Endodermal cell (in vitro differentiated cells): ENCODE measurements at regions not wholly inside any gene's neighbourhood (a gene's known extent, or its start where the extent isn't known, plus 50 kb on each side); places are given as distances from the start of the nearest gene placed in this dataset.

Experiments
- DNase-seq: peaks from one replicate; pipeline ENCODE4 v3.0.0-alpha.2; 2017
- H3K27ac ChIP-seq: 2 replicates; pipeline ENCODE4 v1.5.1; 2013; ENCODE audit warnings: mild to moderate bottlenecking, low read depth, low read length, moderate library complexity
- H3K27me3 ChIP-seq: 2 replicates; pipeline ENCODE4 v1.6.1; 2013; ENCODE audit warnings: mild to moderate bottlenecking, low read length, moderate library complexity; ENCODE audit not compliant: insufficient read depth, control insufficient read depth, poor library complexity, severe bottlenecking
- H3K36me3 ChIP-seq: 2 replicates; pipeline ENCODE4 v1.7.0; 2013; ENCODE audit warnings: mild to moderate bottlenecking, low read length, moderate library complexity; ENCODE audit not compliant: control insufficient read depth, insufficient read depth
- H3K4me1 ChIP-seq: one replicate; pipeline ENCODE4 v1.7.0; 2013; ENCODE audit warnings: low read length; ENCODE audit not compliant: control insufficient read depth, insufficient read depth
- H3K4me3 ChIP-seq: 2 replicates; pipeline ENCODE4 v1.5.1; 2013; ENCODE audit warnings: mild to moderate bottlenecking, low read length, moderate library complexity
- H3K9ac ChIP-seq: 2 replicates; pipeline ENCODE4 v1.6.1; 2013; ENCODE audit warnings: mild to moderate bottlenecking, low read length, moderate library complexity; ENCODE audit not compliant: poor library complexity, severe bottlenecking; ENCODE audit errors: extremely low read depth
- H3K9me3 ChIP-seq: 2 replicates; pipeline ENCODE4 v1.6.1; 2013; ENCODE audit warnings: mild to moderate bottlenecking, low read length, moderate library complexity; ENCODE audit not compliant: control insufficient read depth
- H3K27ac Mint-ChIP-seq: 2 replicates; pipeline ENCODE4 v1.8.0; 2020; ENCODE audit warnings: mixed read lengths
- H3K27me3 Mint-ChIP-seq: 2 replicates; pipeline ENCODE4 v1.8.0; 2021; ENCODE audit warnings: mild to moderate bottlenecking, mixed read lengths; ENCODE audit not compliant: insufficient read depth
- H3K36me3 Mint-ChIP-seq: 2 replicates; pipeline ENCODE4 v1.8.0; 2020; ENCODE audit warnings: low read depth, mixed read lengths
- H3K4me1 Mint-ChIP-seq: 2 replicates; pipeline ENCODE4 v1.8.0; 2020; ENCODE audit warnings: mixed read lengths
- H3K4me3 Mint-ChIP-seq: 2 replicates; pipeline ENCODE4 v1.8.0; 2020; ENCODE audit warnings: mild to moderate bottlenecking, moderate library complexity, mixed read lengths
- H3K9me3 Mint-ChIP-seq: 2 replicates; pipeline ENCODE4 v1.8.0; 2020; ENCODE audit warnings: mild to moderate bottlenecking, mixed read lengths
- CTCF ChIP-seq: fragments of 200-600 bp; sonication (generic); conservative IDR thresholded peaks from 2 replicates; pipeline ENCODE4 v1.5.0; 2021; ENCODE audit warnings: antibody characterized with exemption, mild to moderate bottlenecking
- WGBS, 2 experiments: methylation state at CpG; one replicate each; pipeline versions ENCODE4 v1.1.5 to v1.1.7; 2013; ENCODE audit warnings: missing lambda C conversion rate in 2 of 2, mixed read lengths in 1 of 2; ENCODE audit not compliant: insufficient coverage in 1 of 2, insufficient read length in 1 of 2; 5-methylcytosine and 5-hydroxymethylcytosine counted together

GRCh38 chr10:123494301-123494808 lies 171.8 kb upstream of the GPR26 start:
- H3K36me3 Mint-ChIP-seq, result no peaks in the 10 kb centered on the region
- H3K4me1 Mint-ChIP-seq, result peaks cover 35% of the 10 kb centered on the region
- peaks cover 42% of the 10 kb centered on the region for H3K27me3 ChIP-seq

DNA sequence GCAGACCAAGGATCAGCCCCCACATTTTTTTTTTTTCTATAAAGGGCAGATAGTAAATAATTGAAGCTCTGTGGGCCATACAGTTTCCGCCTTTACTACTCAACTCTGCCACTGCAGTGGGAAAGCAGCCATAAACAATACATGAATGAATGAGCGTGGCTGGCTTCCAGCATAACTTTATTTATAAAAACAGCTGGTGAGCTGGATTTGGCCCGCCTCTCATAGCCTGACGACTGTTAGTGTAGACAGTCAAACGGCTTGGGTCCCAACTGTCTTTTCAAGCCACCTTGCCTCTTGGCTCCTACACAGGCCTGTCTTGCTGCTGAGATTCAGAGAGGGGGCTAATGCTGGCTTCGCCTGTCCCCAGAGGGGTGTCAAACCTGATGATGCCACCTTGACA lies 169.8 kb upstream of the GPR26 start:
- no peak for TF ChIP-seq CTCF
- Histone ChIP-seq H3K4me3 (no peak overlapping the region), H3K4me1 (peaks cover 11% of the 10 kb centered on the region), H3K27ac (no peak overlapping the region), H3K36me3 (no peaks in the 10 kb centered on the region), H3K27me3 (peaks cover 32% of the 10 kb centered on the region), H3K9ac (no peak overlapping the region), H3K9me3 (no peaks in the 10 kb centered on the region)
- Mint-ChIP-seq H3K27me3 (peaks cover 43% of the 10 kb centered on the region), H3K4me1 (peaks cover 35% of the 10 kb centered on the region), H3K4me3 (no peak overlapping the region), H3K27ac (no peak overlapping the region), H3K9me3 (no peaks in the 10 kb centered on the region), H3K36me3 (no peaks in the 10 kb centered on the region)
- no peak for DNase-seq
- WGBS, 2 experiments, result 87 to 93% methylated on average over 6 of the region's 6 CpGs

More at GRCh38 chr10:123494301-123494808, 171.8 kb upstream of the GPR26 start:
- Histone ChIP-seq H3K27ac (no peak overlapping the region), H3K4me1 (peaks cover 15% of the 10 kb centered on the region), H3K4me3 (no peak overlapping the region), H3K9ac (no peak overlapping the region), H3K36me3 (no peaks in the 10 kb centered on the region), H3K9me3 (no peaks in the 10 kb centered on the region)
- peaks cover 46% of the 10 kb centered on the region for H3K27me3 Mint-ChIP-seq
- no peaks in the 10 kb centered on the region for H3K9me3 Mint-ChIP-seq
- WGBS, 2 experiments, result 94 to 100% methylated on average over 2 to 5 of the region's 5 CpGs
- no peak overlapping the region for H3K27ac Mint-ChIP-seq
- no peak for DNase-seq
- TF ChIP-seq CTCF, result no peak
- no peak overlapping the region for H3K4me3 Mint-ChIP-seq

GRCh38 chr10:123496996-123497660 lies 169.0 kb upstream of the GPR26 start:
- Mint-ChIP-seq H3K27ac (no peak overlapping the region), H3K36me3 (no peaks in the 10 kb centered on the region), H3K4me1 (peaks cover 28% of the 10 kb centered on the region), H3K27me3 (peaks cover 41% of the 10 kb centered on the region), H3K9me3 (no peaks in the 10 kb centered on the region), H3K4me3 (peak overlapping the region; percentile 4)
- H3K27ac ChIP-seq, result no peak overlapping the region
- no peaks in the 10 kb centered on the region for H3K36me3 ChIP-seq
- H3K9me3 ChIP-seq, result no peaks in the 10 kb centered on the region
- no peak for TF ChIP-seq CTCF
- H3K4me1 ChIP-seq, result peaks cover 11% of the 10 kb centered on the region
- peaks cover 25% of the 10 kb centered on the region for H3K27me3 ChIP-seq
- WGBS, 2 experiments, result 67 to 85% methylated on average over 5 to 10 of the region's 10 CpGs
- DNase-seq, result peak; percentile 74
- H3K9ac ChIP-seq, result no peak overlapping the region
- no peak overlapping the region for H3K4me3 ChIP-seq
